Tibial nerve (tissue), 4 donors: ENCODE measurements at regions not wholly inside any gene's neighbourhood (a gene's known extent, or its start where the extent isn't known, plus 50 kb on each side); places are given as distances from the start of the nearest gene placed in this dataset.

Source experiments
- EP300 ChIP-seq, 2 donors: sonication (generic); formaldehyde crosslinking; IDR thresholded peaks; one replicate each; pipeline ENCODE4 v1.6.1; 2017; ENCODE audit warnings: antibody characterized with exemption in 2 of 2, mild to moderate bottlenecking in 1 of 2
- POLR2A ChIP-seq, 2 donors: fragments of 450-650 bp; IDR thresholded peaks; one replicate each; pipeline ENCODE4 v1.6.1; 2017; ENCODE audit warnings: antibody characterized with exemption in 2 of 2, mild to moderate bottlenecking in 2 of 2, moderate library complexity in 2 of 2
- TF ChIP-seq, protein P1 (sequence below), 5 experiments: fragments of 200-600 bp in 3 of 5; fragments of 450-650 bp in 2 of 5; sonication (generic) in 3 of 5; IDR thresholded peaks; one replicate each; pipeline ENCODE4 v1.5.1; 2016 to 2019; ENCODE audit warnings: antibody characterized with exemption in 5 of 5, mild to moderate bottlenecking in 3 of 5, moderate library complexity in 2 of 5

DNA sequence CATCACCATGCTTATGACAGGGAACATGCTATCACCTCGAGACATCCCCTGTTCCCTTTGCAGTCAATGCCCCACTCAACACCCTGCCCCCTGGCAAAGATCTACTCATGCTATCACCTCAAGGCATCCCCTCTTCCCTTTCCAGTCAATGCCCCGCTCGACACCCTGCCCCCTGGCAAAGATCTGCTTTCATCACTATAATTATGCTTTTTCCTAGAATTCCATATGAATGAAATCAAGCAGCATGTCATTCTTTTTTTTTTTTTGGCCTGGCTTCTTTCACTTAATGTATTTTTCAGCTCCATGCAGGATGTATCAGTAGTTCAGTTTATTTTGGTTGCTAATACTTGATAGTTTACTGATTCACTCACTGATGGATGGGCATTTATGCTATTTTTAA lies 554.9 kb downstream of the CDH26 start:
- TF ChIP-seq, protein P1, sequence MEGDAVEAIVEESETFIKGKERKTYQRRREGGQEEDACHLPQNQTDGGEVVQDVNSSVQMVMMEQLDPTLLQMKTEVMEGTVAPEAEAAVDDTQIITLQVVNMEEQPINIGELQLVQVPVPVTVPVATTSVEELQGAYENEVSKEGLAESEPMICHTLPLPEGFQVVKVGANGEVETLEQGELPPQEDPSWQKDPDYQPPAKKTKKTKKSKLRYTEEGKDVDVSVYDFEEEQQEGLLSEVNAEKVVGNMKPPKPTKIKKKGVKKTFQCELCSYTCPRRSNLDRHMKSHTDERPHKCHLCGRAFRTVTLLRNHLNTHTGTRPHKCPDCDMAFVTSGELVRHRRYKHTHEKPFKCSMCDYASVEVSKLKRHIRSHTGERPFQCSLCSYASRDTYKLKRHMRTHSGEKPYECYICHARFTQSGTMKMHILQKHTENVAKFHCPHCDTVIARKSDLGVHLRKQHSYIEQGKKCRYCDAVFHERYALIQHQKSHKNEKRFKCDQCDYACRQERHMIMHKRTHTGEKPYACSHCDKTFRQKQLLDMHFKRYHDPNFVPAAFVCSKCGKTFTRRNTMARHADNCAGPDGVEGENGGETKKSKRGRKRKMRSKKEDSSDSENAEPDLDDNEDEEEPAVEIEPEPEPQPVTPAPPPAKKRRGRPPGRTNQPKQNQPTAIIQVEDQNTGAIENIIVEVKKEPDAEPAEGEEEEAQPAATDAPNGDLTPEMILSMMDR (IDR thresholded peaks at IDR 0.05): no peak
- TF ChIP-seq POLR2A (IDR thresholded peaks at IDR 0.05) (no peak), EP300 (IDR thresholded peaks at IDR 0.05) (no peak)
